Right renal cortex interstitium (tissue), 3 donors: ENCODE measurements at regions not wholly inside any gene's neighbourhood (a gene's known extent, or its start where the extent isn't known, plus 50 kb on each side); places are given as distances from the start of the nearest gene placed in this dataset.
"Not testable (repeated sequence)": the region's sequence is repeated elsewhere in the genome, so short reads cannot be mapped to it uniquely, and the experiment has no call there.

Experiments used
- DNase-seq, 3 donors: peaks; one replicate each; pipeline ENCODE4 v3.0.0-alpha.2; 2013; ENCODE audit warnings: low read depth in 3 of 3, low spot score in 2 of 3

- DNase-seq, result no peak
These were observed 973.6 kb upstream of the WWC1 start for GRCh38 chr5:167317884-167318283.

- DNase-seq, result no peak
These were observed 972.2 kb upstream of the WWC1 start for GRCh38 chr5:167319243-167319642.

GRCh38 chr5:167320019-167320418 is 971.4 kb upstream of the WWC1 start:
- DNase-seq, result no peak

GRCh38 chr5:167332309-167332708 is 959.1 kb upstream of the WWC1 start:
- DNase-seq, result no peak

- DNase-seq, result no peak
These were observed 955.3 kb upstream of the WWC1 start for GRCh38 chr5:167336161-167336560.

- no peak for DNase-seq
These were observed 952.2 kb upstream of the WWC1 start for GRCh38 chr5:167339205-167339604.

- no peak for DNase-seq
These were observed 945.0 kb upstream of the WWC1 start for GRCh38 chr5:167346461-167346860.

GRCh38 chr5:167348251-167348926 is 943.1 kb upstream of the WWC1 start:
- DNase-seq, result no peak

GRCh38 chr5:167348980-167349379 is 942.5 kb upstream of the WWC1 start:
- no peak for DNase-seq

- no peak for DNase-seq
These were observed 940.1 kb upstream of the WWC1 start for GRCh38 chr5:167351316-167351715.

GRCh38 chr5:167352801-167353200 is 938.6 kb upstream of the WWC1 start:
- no peak for DNase-seq

GRCh38 chr5:167355346-167355745 is 936.1 kb upstream of the WWC1 start:
- no peak for DNase-seq

GRCh38 chr5:167356374-167356773 is 935.1 kb upstream of the WWC1 start:
- no peak for DNase-seq

- no peak for DNase-seq
These were observed 932.5 kb upstream of the WWC1 start for GRCh38 chr5:167358868-167359492.

GRCh38 chr5:167361795-167362194 is 929.6 kb upstream of the WWC1 start:
- no peak for DNase-seq

GRCh38 chr5:167363065-167363464 is 928.4 kb upstream of the WWC1 start:
- DNase-seq, result no peak

GRCh38 chr5:167375125-167375524 is 916.3 kb upstream of the WWC1 start:
- DNase-seq, result no peak

- DNase-seq, result no peak
These were observed 912.3 kb upstream of the WWC1 start for GRCh38 chr5:167378894-167379723.

GRCh38 chr5:167381457-167381856 is 910.0 kb upstream of the WWC1 start:
- no peak for DNase-seq

- DNase-seq, result no peak
These were observed 901.9 kb upstream of the WWC1 start for GRCh38 chr5:167389537-167389936.

GRCh38 chr5:167391286-167391685 is 900.2 kb upstream of the WWC1 start:
- DNase-seq, result not testable (repeated sequence)

- DNase-seq, result no peak
These were observed 899.2 kb upstream of the WWC1 start for GRCh38 chr5:167392240-167392639.
